OCI-LY3 (cell line): ENCODE measurements at regions not wholly inside any gene's neighbourhood (a gene's known extent, or its start where the extent isn't known, plus 50 kb on each side); places are given as distances from the start of the nearest gene placed in this dataset.
"Not testable (repeated sequence)": the region's sequence is repeated elsewhere in the genome, so short reads cannot be mapped to it uniquely, and the experiment has no call there.

Experiments used
- H2AFZ ChIP-seq: fragments of 200-600, 300-600 bp; shearing (Covaris generic); 2 replicates; pipeline ENCODE4 v1.6.0; 2014; ENCODE audit warnings: antibody characterized with exemption, low read depth, low read length
- H3K27ac ChIP-seq: fragments of 200-600, 300-600 bp; sonication (generic); 2 replicates; pipeline ENCODE4 v1.5.1; 2014; ENCODE audit warnings: mild to moderate bottlenecking, low read length, moderate library complexity, mixed read lengths
- H3K27me3 ChIP-seq: fragments of 200-600, 300-600 bp; sonication (generic); 2 replicates; pipeline ENCODE4 v1.6.1; 2014; ENCODE audit warnings: low read depth, low read length, mixed read lengths
- H3K36me3 ChIP-seq: fragments of 200-600, 300-600 bp; sonication (generic); replicated peaks from 2 replicates; pipeline ENCODE3; 2014; ENCODE audit warnings: low read depth, low read length, mixed read lengths
- H3K4me1 ChIP-seq: fragments of 300-600, 200-600 bp; sonication (generic); 2 replicates; pipeline ENCODE4 v1.6.1; 2014; ENCODE audit warnings: low read length, mixed read lengths
- H3K4me2 ChIP-seq: fragments of 200-600, 300-600 bp; sonication (generic); 2 replicates; pipeline ENCODE4 v1.6.1; 2014; ENCODE audit warnings: low read length, mixed read lengths
- H3K4me3 ChIP-seq: fragments of 300-600, 200-600 bp; sonication (generic); 2 replicates; pipeline ENCODE4 v1.5.1; 2014; ENCODE audit warnings: antibody characterized with exemption, mild to moderate bottlenecking, low read length, moderate library complexity
- H3K79me2 ChIP-seq: fragments of 300-600, 200-600 bp; shearing (Covaris generic); 2 replicates; pipeline ENCODE4 v1.6.1; 2014; ENCODE audit warnings: mild to moderate bottlenecking, low read length, mixed read lengths
- H3K9ac ChIP-seq: fragments of 300-600, 200-600 bp; shearing (Covaris generic); 2 replicates; pipeline ENCODE4 v1.6.0; 2014; ENCODE audit warnings: mild to moderate bottlenecking, low read length, moderate library complexity
- H3K9me3 ChIP-seq: fragments of 200-600, 300-600 bp; shearing (Covaris generic); 2 replicates; pipeline ENCODE4 v1.6.1; 2014; ENCODE audit warnings: low read length, mixed read lengths; ENCODE audit not compliant: insufficient read depth
- H4K20me1 ChIP-seq: fragments of 200-600, 300-600 bp; sonication (generic); 2 replicates; pipeline ENCODE4 v1.6.1; 2016; ENCODE audit warnings: low read length, mixed read lengths; ENCODE audit not compliant: insufficient read depth
- CTCF ChIP-seq: fragments of 200-600, 300-600 bp; sonication (generic); IDR thresholded peaks from 2 replicates; pipeline ENCODE4 v1.5.1; 2014; ENCODE audit warnings: antibody characterized with exemption, low read length, low read depth
- EZH2phosphoT487 ChIP-seq: fragments of 200-600 bp; shearing (Covaris generic); IDR thresholded peaks from 2 replicates; pipeline ENCODE4 v1.6.1; 2018; ENCODE audit warnings: antibody characterized with exemption, mixed run types, low read depth

- no peaks in the 10 kb centered on the region for H3K9me3 ChIP-seq
- TF ChIP-seq EZH2phosphoT487 (no peak), CTCF (no peak)
- H3K36me3 ChIP-seq = no peaks in the 10 kb centered on the region
- H3K9ac ChIP-seq = no peak overlapping the region
- no peak overlapping the region for H2AFZ ChIP-seq
- H3K27ac ChIP-seq = no peak overlapping the region
- H3K79me2 ChIP-seq = no peaks in the 10 kb centered on the region
- no peaks in the 10 kb centered on the region for H3K4me1 ChIP-seq
- no peaks in the 10 kb centered on the region for H4K20me1 ChIP-seq
- no peak overlapping the region for H3K4me3 ChIP-seq
- H3K4me2 ChIP-seq = no peak overlapping the region
- H3K27me3 ChIP-seq = no peaks in the 10 kb centered on the region
Observed at GRCh38 chr6:112413780-112414179, 66.7 kb downstream of the RFPL4B start.

GRCh38 chr6:112415366-112415765 lies 68.2 kb downstream of the RFPL4B start:
- no peaks in the 10 kb centered on the region for H3K9me3 ChIP-seq
- H3K4me3 ChIP-seq = no peak overlapping the region
- no peak overlapping the region for H3K9ac ChIP-seq
- H3K27me3 ChIP-seq = no peaks in the 10 kb centered on the region
- H3K27ac ChIP-seq = no peak overlapping the region
- H3K4me1 ChIP-seq = no peaks in the 10 kb centered on the region
- H3K36me3 ChIP-seq = no peaks in the 10 kb centered on the region
- H4K20me1 ChIP-seq = no peaks in the 10 kb centered on the region
- no peaks in the 10 kb centered on the region for H3K79me2 ChIP-seq
- H3K4me2 ChIP-seq = no peak overlapping the region
- no peak overlapping the region for H2AFZ ChIP-seq
- TF ChIP-seq EZH2phosphoT487 (no peak), CTCF (no peak)

GRCh38 chr6:112416866-112417265 lies 69.7 kb downstream of the RFPL4B start:
- Histone ChIP-seq H3K9ac (no peak overlapping the region), H4K20me1 (no peaks in the 10 kb centered on the region), H3K36me3 (no peaks in the 10 kb centered on the region), H3K27me3 (no peaks in the 10 kb centered on the region), H3K4me3 (no peak overlapping the region), H3K79me2 (no peaks in the 10 kb centered on the region), H3K4me2 (no peak overlapping the region), H2AFZ (no peak overlapping the region), H3K9me3 (no peaks in the 10 kb centered on the region), H3K27ac (no peak overlapping the region), H3K4me1 (no peaks in the 10 kb centered on the region)
- no peak for TF ChIP-seq CTCF
- TF ChIP-seq EZH2phosphoT487 = no peak

- H3K9me3 ChIP-seq, H3K4me1 ChIP-seq, H3K9ac ChIP-seq, H3K27ac ChIP-seq, H3K27me3 ChIP-seq, H4K20me1 ChIP-seq, H2AFZ ChIP-seq, H3K36me3 ChIP-seq, H3K4me3 ChIP-seq, H3K79me2 ChIP-seq, H3K4me2 ChIP-seq: not testable (repeated sequence)
Observed at GRCh38 chr6:112427011-112427410, 79.9 kb downstream of the RFPL4B start.

GRCh38 chr6:112427499-112427898 lies 80.4 kb downstream of the RFPL4B start:
- Histone ChIP-seq H3K36me3 (no peaks in the 10 kb centered on the region), H3K4me1 (no peaks in the 10 kb centered on the region), H4K20me1 (no peaks in the 10 kb centered on the region), H2AFZ (no peak overlapping the region), H3K4me3 (no peak overlapping the region), H3K4me2 (no peak overlapping the region), H3K9ac (no peak overlapping the region), H3K9me3 (no peaks in the 10 kb centered on the region), H3K79me2 (no peaks in the 10 kb centered on the region), H3K27ac (no peak overlapping the region), H3K27me3 (no peaks in the 10 kb centered on the region)
- TF ChIP-seq EZH2phosphoT487 = no peak
- no peak for TF ChIP-seq CTCF
